ENCODE measurements at regions not wholly inside any gene's neighbourhood (a gene's known extent, or its start where the extent isn't known, plus 50 kb on each side); places are given as distances from the start of the nearest gene placed in this dataset.

DNA sequence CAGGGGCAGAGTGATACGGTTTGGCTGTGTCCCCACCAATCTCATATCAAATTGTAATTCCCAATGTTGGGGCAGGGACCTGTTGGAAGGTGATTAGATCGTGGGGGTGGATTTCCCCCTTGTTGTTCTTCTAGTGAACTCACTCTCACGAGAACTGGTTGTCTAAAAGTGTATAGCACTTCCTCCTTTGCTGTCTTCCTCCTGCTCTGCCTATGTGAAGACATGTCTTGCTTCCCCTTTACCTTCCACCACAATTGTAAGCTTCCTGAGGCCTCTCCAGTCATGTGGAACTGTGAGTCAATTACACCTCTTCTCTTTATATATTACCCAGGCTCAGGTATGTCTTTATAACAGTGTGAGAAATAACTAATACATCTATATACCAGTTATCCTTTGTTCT is 706.4 kb upstream of the KLHL1 start:
- Histone ChIP-seq H3K27ac (ENCODE audit: low read length) (no peak overlapping the region), H3K4me3 (ENCODE audit: low read length) (no peak overlapping the region), H3K9me3 (ENCODE audit: insufficient read depth, low read depth, low read length) (no peaks in the 10 kb centered on the region), H3K4me1 (ENCODE audit: insufficient read depth, low read length) (peaks cover 5% of the 10 kb centered on the region; the same call in 1 of the 2 replicates), H3K9ac (ENCODE audit: low read depth, low read length) (no peak overlapping the region), H3K27me3 (ENCODE audit: insufficient read depth, low read length) (no peaks in the 10 kb centered on the region), H3K36me3 (ENCODE audit: insufficient read depth, low read depth, low read length) (no peaks in the 10 kb centered on the region)

DNA sequence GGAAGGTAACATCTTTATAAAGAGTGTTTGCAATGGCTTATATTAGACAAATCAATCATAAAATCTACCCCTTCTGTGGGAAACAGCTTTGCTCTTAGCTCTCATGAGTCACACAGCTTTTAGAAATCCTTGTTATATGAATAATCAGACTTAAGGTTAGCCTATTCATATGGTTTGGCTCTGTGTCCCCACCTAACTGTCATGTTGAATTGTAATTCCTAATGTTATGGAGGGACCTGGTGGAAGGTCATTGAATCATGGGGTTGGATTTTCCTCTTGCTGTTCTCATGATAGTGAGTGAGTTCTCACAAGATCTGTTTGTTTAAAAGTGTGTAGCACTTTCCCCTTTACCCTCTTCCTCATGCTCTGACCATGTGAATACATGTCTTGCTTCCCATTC is 704.2 kb upstream of the KLHL1 start:
- Histone ChIP-seq H3K27me3 (ENCODE audit: insufficient read depth, low read length) (no peaks in the 10 kb centered on the region), H3K4me1 (ENCODE audit: insufficient read depth, low read length) (peaks cover 5% of the 10 kb centered on the region; the same call in 1 of the 2 replicates), H3K4me3 (ENCODE audit: low read length) (no peak overlapping the region), H3K27ac (ENCODE audit: low read length) (no peak overlapping the region), H3K9me3 (ENCODE audit: insufficient read depth, low read depth, low read length) (peaks cover 11% of the 10 kb centered on the region), H3K9ac (ENCODE audit: low read depth, low read length) (no peak overlapping the region), H3K36me3 (ENCODE audit: insufficient read depth, low read depth, low read length) (no peaks in the 10 kb centered on the region)

DNA sequence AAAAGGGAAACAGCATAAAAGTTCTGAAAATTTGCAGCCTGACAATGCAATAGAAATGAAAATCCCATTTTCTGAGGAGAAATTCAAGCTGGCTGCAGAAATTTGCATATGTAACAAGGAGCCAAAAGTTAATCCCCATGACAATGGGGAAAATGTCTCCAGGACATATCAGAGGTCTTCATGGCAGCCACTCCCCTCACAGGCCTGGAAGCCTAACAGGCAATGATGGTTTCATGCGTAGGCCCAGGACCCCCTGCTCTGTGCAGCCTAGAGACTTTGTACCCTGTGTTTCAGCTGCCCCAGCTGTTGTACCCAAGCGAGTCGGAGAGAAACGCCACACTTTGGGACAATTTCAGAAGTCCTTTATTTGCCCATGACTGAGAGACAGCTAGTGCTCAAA is 701.3 kb upstream of the KLHL1 start:
- H3K36me3 ChIP-seq (ENCODE audit: insufficient read depth, low read depth, low read length) = no peaks in the 10 kb centered on the region
- H3K27me3 ChIP-seq (ENCODE audit: insufficient read depth, low read length) = no peaks in the 10 kb centered on the region
- no peak overlapping the region for H3K9ac ChIP-seq (ENCODE audit: low read depth, low read length)
- H3K4me3 ChIP-seq (ENCODE audit: low read length) = no peak overlapping the region
- H3K4me1 ChIP-seq (ENCODE audit: insufficient read depth, low read length) = peaks cover 5% of the 10 kb centered on the region; the same call in 1 of the 2 replicates
- H3K9me3 ChIP-seq (ENCODE audit: insufficient read depth, low read depth, low read length) = peaks cover 11% of the 10 kb centered on the region
- no peak overlapping the region for H3K27ac ChIP-seq (ENCODE audit: low read length)

DNA sequence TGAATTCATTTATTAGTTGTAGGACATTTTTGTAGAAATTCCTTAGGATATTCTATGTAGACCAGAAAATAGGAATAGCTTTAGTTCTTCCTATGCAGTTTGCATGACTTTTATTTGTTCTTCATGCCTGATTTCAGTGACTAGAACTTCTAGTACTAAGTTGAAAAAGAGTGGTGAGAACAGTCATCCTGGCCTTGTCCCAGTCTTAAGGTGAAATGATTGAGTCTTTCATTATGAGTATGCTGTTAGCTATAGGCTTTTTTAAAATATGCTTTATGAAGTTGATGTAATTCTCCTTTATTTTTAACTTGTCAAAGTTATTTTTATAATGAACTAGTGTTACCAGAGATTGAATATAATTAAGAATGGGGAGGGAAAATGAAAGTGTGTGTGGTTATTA is 690.1 kb upstream of the KLHL1 start:
- Histone ChIP-seq H3K27ac (ENCODE audit: low read length) (no peak overlapping the region), H3K4me3 (ENCODE audit: low read length) (no peak overlapping the region), H3K9me3 (ENCODE audit: insufficient read depth, low read depth, low read length) (no peaks in the 10 kb centered on the region), H3K4me1 (ENCODE audit: insufficient read depth, low read length) (no peaks in the 10 kb centered on the region), H3K9ac (ENCODE audit: low read depth, low read length) (no peak overlapping the region), H3K27me3 (ENCODE audit: insufficient read depth, low read length) (no peaks in the 10 kb centered on the region), H3K36me3 (ENCODE audit: insufficient read depth, low read depth, low read length) (no peaks in the 10 kb centered on the region)

DNA sequence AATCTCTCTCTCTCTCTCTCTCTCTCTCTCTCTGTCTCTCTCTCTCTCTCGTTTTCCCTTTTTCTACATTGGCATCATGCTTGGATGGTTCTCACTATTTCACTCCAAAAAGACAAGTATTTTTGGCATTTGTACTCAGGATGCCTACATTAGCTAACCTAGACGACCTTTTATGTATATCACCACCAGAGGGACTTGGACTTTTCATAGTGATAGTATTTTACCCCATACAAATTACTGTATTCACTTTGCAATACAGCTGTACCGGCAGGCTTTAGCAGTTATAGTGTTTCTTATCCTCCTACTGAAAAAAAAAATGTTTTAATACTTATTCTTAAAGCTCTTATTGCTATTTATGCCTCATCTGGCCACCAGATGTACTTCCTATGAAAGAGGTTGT is 687.2 kb upstream of the KLHL1 start:
- H3K4me1 ChIP-seq (ENCODE audit: insufficient read depth, low read length) = no peaks in the 10 kb centered on the region
- H3K9ac ChIP-seq (ENCODE audit: low read depth, low read length) = no peak overlapping the region
- H3K9me3 ChIP-seq (ENCODE audit: insufficient read depth, low read depth, low read length) = no peaks in the 10 kb centered on the region
- no peaks in the 10 kb centered on the region for H3K36me3 ChIP-seq (ENCODE audit: insufficient read depth, low read depth, low read length)
- H3K4me3 ChIP-seq (ENCODE audit: low read length) = no peak overlapping the region
- H3K27me3 ChIP-seq (ENCODE audit: insufficient read depth, low read length) = no peaks in the 10 kb centered on the region
- H3K27ac ChIP-seq (ENCODE audit: low read length) = no peak overlapping the region

DNA sequence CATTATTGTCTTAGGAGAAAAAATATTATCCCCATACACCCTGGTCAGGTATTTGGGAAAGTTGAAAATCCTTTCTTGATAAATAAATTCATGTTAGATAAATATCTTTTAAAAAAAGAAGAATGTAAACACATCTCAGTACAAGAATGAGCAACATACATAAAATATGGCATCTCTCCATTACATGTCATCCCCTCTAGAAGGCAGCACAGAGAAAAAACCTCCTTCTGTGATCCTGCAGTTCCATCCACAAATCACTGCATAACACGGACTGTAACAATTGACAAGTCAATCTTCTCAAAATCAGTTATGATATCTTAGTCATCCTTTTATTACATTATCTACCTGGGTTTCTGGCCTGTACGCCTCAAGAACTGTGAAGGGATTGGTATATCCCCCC is 683.9 kb upstream of the KLHL1 start:
- Histone ChIP-seq H3K27ac (ENCODE audit: low read length) (no peak overlapping the region), H3K4me3 (ENCODE audit: low read length) (no peak overlapping the region), H3K27me3 (ENCODE audit: insufficient read depth, low read length) (no peaks in the 10 kb centered on the region), H3K36me3 (ENCODE audit: insufficient read depth, low read depth, low read length) (no peaks in the 10 kb centered on the region), H3K9ac (ENCODE audit: low read depth, low read length) (no peak overlapping the region), H3K9me3 (ENCODE audit: insufficient read depth, low read depth, low read length) (no peaks in the 10 kb centered on the region), H3K4me1 (ENCODE audit: insufficient read depth, low read length) (no peaks in the 10 kb centered on the region)

DNA sequence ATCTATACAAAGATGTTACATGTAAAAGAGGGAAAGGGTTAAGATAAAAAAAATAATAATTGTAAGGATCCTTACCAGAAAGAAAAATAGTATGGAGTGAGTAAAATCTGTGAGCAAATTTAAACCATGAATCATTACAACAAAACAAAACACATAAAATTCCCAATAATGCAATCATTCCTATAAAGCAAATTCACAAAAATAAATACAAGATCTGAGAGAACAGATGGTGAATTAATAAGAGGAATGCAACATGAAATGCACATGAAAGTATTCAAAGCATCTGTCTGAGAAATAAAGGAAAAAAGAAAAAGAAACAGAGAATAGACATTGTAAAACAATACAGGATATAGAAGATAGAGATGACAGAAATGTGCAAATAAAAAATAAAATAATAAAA is 681.5 kb upstream of the KLHL1 start:
- no peaks in the 10 kb centered on the region for H3K9me3 ChIP-seq (ENCODE audit: insufficient read depth, low read depth, low read length)
- no peaks in the 10 kb centered on the region for H3K4me1 ChIP-seq (ENCODE audit: insufficient read depth, low read length)
- H3K27ac ChIP-seq (ENCODE audit: low read length) = no peak overlapping the region
- H3K27me3 ChIP-seq (ENCODE audit: insufficient read depth, low read length) = no peaks in the 10 kb centered on the region
- no peaks in the 10 kb centered on the region for H3K36me3 ChIP-seq (ENCODE audit: insufficient read depth, low read depth, low read length)
- H3K4me3 ChIP-seq (ENCODE audit: low read length) = no peak overlapping the region
- H3K9ac ChIP-seq (ENCODE audit: low read depth, low read length) = no peak overlapping the region

DNA sequence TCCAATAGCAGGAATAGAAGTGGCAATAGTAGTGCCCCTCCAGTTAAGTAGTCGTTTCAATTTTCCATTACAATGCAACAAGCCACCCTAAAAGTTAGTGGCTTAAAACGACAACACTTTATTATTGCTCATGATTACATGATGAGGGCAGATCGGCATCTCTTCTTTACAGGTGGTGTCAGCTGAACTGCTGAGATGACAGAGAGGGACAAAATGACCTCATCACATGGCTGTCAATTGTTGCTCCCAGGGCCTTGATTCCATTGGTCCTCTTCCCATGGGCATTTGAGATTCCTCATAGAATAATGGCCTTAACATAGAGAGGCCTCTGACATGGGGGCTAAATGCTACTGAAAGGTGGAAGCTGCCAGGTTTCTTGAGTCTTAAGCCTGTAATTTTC is 679.8 kb upstream of the KLHL1 start:
- Histone ChIP-seq H3K9ac (ENCODE audit: low read depth, low read length) (no peak overlapping the region), H3K27me3 (ENCODE audit: insufficient read depth, low read length) (no peaks in the 10 kb centered on the region), H3K36me3 (ENCODE audit: insufficient read depth, low read depth, low read length) (no peaks in the 10 kb centered on the region), H3K27ac (ENCODE audit: low read length) (no peak overlapping the region), H3K9me3 (ENCODE audit: insufficient read depth, low read depth, low read length) (no peaks in the 10 kb centered on the region), H3K4me3 (ENCODE audit: low read length) (no peak overlapping the region), H3K4me1 (ENCODE audit: insufficient read depth, low read length) (no peaks in the 10 kb centered on the region)

DNA sequence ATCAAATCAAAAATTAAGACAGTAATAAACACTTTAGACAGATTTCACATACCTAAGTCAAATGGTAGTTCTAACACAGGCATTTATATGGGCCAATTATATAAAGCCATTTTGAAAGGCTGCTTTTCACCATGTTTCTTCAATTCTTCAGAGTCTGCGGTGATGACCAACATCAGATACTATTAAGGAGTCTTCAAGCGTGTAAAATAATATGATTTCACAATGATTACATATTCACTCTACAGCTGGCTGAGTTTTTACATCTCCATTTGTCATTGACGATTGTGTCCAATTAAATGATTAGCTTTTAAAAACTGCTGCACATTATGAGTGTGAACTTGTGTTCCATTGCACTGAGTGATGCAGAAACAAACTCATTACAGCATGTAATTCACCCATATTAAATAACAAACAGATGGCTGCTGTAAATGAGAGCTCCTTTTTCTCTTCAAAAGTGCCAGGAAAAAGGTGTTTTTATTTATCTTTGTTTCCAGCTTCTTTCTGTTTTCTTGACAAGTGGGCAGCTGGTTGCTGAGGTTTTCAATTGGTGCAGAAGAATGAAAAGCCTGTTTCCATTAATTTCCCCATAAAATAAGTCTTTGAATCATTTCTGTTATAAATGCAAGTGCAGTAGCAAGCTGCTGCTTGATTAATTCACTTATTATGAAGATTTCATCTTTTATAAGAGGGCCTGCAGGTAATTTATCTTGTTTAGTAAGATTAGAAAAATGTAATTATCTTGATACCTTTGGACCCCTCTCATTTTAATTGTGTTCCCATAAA is 676.1 kb upstream of the KLHL1 start:
- Histone ChIP-seq H3K27me3 (ENCODE audit: insufficient read depth, low read length) (no peaks in the 10 kb centered on the region), H3K9ac (ENCODE audit: low read depth, low read length) (no peak overlapping the region), H3K27ac (ENCODE audit: low read length) (no peak overlapping the region), H3K9me3 (ENCODE audit: insufficient read depth, low read depth, low read length) (no peaks in the 10 kb centered on the region), H3K4me1 (ENCODE audit: insufficient read depth, low read length) (no peaks in the 10 kb centered on the region), H3K36me3 (ENCODE audit: insufficient read depth, low read depth, low read length) (no peaks in the 10 kb centered on the region), H3K4me3 (ENCODE audit: low read length) (no peak overlapping the region)

DNA sequence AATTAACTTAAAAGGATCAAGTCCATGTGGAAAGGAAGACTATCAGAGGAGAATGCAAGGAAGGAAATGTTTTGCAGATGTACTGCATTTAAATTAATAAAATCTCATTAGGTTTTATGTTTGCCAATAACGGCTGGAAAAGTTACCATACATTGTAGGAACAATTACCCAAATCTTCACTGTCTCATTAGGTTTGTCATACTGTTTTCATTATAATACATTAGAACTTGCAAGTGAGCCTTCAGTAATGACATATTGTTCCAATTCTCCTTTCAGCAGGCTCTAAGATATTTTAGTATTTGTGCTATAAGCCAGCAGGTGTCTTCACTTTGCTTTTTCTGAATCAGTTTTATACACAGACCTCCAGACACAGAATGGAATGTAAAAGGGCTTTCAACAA is 661.6 kb upstream of the KLHL1 start:
- H3K9me3 ChIP-seq (ENCODE audit: insufficient read depth, low read depth, low read length) = no peaks in the 10 kb centered on the region
- H3K27ac ChIP-seq (ENCODE audit: low read length) = no peak overlapping the region
- no peaks in the 10 kb centered on the region for H3K36me3 ChIP-seq (ENCODE audit: insufficient read depth, low read depth, low read length)
- peaks cover 5% of the 10 kb centered on the region; the same call in 1 of the 2 replicates for H3K4me1 ChIP-seq (ENCODE audit: insufficient read depth, low read length)
- H3K4me3 ChIP-seq (ENCODE audit: low read length) = no peak overlapping the region
- H3K27me3 ChIP-seq (ENCODE audit: insufficient read depth, low read length) = no peaks in the 10 kb centered on the region
- no peak overlapping the region for H3K9ac ChIP-seq (ENCODE audit: low read depth, low read length)

DNA sequence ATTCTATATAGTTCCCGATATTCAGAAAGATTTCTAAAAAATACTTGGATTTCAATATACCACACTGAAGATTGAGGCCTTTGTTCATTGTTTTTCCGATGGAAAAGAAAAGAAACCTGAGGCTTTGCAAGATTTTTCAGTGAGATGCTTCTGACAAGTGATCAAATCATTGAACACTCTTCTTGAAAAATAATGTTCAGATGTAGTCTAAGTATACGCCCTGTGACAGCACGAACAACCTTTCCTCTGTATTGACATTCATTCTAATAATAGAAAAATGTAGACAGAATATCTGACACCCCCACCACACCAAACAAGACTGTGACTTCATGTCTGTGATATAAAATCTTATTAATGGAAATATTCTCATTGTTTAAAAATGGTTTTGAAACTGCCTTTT is 650.7 kb upstream of the KLHL1 start:
- Histone ChIP-seq H3K9ac (ENCODE audit: low read depth, low read length) (no peak overlapping the region), H3K9me3 (ENCODE audit: insufficient read depth, low read depth, low read length) (no peaks in the 10 kb centered on the region), H3K36me3 (ENCODE audit: insufficient read depth, low read depth, low read length) (no peaks in the 10 kb centered on the region), H3K27ac (ENCODE audit: low read length) (no peak overlapping the region), H3K4me1 (ENCODE audit: insufficient read depth, low read length) (no peaks in the 10 kb centered on the region), H3K4me3 (ENCODE audit: low read length) (no peak overlapping the region), H3K27me3 (ENCODE audit: insufficient read depth, low read length) (no peaks in the 10 kb centered on the region)

DNA sequence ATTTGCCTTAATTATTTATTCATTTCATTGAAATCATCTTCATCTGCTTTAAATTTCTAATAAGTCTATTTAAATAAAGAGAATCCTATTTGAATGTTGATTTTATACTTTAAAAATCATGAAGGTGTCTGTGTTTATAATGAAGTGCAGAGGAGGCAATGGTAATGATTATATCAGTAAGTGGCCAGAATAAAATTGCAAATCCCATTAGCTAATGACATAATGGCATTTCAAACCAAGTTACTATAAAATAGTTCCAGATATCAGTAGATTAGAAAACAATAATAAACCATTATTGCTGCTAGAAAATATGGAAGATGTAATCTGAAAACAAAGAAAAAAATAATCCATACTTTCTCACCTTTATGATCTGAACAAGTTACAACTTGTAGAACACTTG is 647.8 kb upstream of the KLHL1 start:
- Histone ChIP-seq H3K4me1 (ENCODE audit: insufficient read depth, low read length) (no peaks in the 10 kb centered on the region), H3K9ac (ENCODE audit: low read depth, low read length) (no peak overlapping the region), H3K36me3 (ENCODE audit: insufficient read depth, low read depth, low read length) (no peaks in the 10 kb centered on the region), H3K27ac (ENCODE audit: low read length) (no peak overlapping the region), H3K27me3 (ENCODE audit: insufficient read depth, low read length) (no peaks in the 10 kb centered on the region), H3K9me3 (ENCODE audit: insufficient read depth, low read depth, low read length) (no peaks in the 10 kb centered on the region), H3K4me3 (ENCODE audit: low read length) (no peak overlapping the region)

Measured in iPS-20b (cell line).